ENCODE measurements at regions not wholly inside any gene's neighbourhood (a gene's known extent, or its start where the extent isn't known, plus 50 kb on each side); places are given as distances from the start of the nearest gene placed in this dataset.

DNA sequence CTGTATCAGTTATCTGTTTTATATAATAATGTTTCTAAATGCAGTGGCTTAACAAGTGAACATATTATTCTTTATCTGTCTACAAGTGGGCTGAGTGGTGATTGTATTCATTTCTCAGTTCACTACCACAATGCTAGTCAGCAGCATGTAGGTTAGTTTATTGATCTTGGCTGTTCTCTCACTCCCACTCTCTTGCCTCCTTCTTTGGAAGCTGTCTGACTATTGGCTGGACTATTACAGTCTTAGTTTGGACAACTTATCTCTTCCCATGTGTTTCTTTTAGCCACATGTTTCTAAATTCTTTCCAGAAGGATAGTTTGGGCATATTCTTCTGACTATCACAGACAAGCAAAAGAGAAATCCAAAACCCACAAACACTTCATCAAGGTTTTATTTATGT is 459.5 kb upstream of the AGA start:
- no peak overlapping the region for H3K27ac ChIP-seq (ENCODE audit: low read depth, low read length)
- peaks cover 0 to 3% of the 10 kb centered on the region in 2 experiments; a peak in 1 of 4 replicates for H3K9me3 ChIP-seq (ENCODE audit: control insufficient read depth in 1 of 2, insufficient read depth in 1 of 2, low read depth in 1 of 2, low read length in 2 of 2)
- ChIA-PET POLR2A (no interaction called here), RAD21 (ENCODE audit: low non-redundant PET in 1 of 2, low total read pairs in 2 of 2, uncharacterized antibody in 2 of 2, unreplicated experiment in 2 of 2) (no interaction called here), CTCF (no interaction called here)
- H3K9me2 ChIP-seq (ENCODE audit: insufficient read depth) = no peaks in the 10 kb centered on the region
- no peaks in the 10 kb centered on the region for H3K79me2 ChIP-seq (ENCODE audit: insufficient read depth, low read length)
- H3K4me2 ChIP-seq (ENCODE audit: low read length) = no peak overlapping the region
- no peaks in the 10 kb centered on the region for H4K20me1 ChIP-seq (ENCODE audit: insufficient read depth)
- H3K27me3 ChIP-seq (ENCODE audit: insufficient read depth, low read length) = no peaks in the 10 kb centered on the region
- H3K4me1 ChIP-seq (ENCODE audit: control insufficient read depth in 1 of 2, insufficient read depth in 2 of 2, low read length in 2 of 2) = no peaks in the 10 kb centered on the region
- DNase-seq (ENCODE audit: low read depth, low spot score) (no peak), ATAC-seq (no peak)
- TF ChIP-seq POLR2AphosphoS5 (IDR thresholded peaks at IDR 0.05; ENCODE audit: low read depth, low read length) (no peak), CBX3 (IDR thresholded peaks at IDR 0.05; ENCODE audit: low read depth) (no peak), SRF (IDR thresholded peaks at IDR 0.05; ENCODE audit: low read depth) (no peak), EZH2 (IDR thresholded peaks at IDR 0.05) (no peak), EGR1 (IDR thresholded peaks at IDR 0.05; ENCODE audit: low read depth) (no peak)
- TF ChIP-seq, protein P1, sequence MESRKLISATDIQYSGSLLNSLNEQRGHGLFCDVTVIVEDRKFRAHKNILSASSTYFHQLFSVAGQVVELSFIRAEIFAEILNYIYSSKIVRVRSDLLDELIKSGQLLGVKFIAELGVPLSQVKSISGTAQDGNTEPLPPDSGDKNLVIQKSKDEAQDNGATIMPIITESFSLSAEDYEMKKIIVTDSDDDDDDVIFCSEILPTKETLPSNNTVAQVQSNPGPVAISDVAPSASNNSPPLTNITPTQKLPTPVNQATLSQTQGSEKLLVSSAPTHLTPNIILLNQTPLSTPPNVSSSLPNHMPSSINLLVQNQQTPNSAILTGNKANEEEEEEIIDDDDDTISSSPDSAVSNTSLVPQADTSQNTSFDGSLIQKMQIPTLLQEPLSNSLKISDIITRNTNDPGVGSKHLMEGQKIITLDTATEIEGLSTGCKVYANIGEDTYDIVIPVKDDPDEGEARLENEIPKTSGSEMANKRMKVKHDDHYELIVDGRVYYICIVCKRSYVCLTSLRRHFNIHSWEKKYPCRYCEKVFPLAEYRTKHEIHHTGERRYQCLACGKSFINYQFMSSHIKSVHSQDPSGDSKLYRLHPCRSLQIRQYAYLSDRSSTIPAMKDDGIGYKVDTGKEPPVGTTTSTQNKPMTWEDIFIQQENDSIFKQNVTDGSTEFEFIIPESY (IDR thresholded peaks at IDR 0.05; ENCODE audit: extremely low read depth, insufficient replicate concordance, low read length) = no peak
- TF ChIP-seq, protein P2, sequence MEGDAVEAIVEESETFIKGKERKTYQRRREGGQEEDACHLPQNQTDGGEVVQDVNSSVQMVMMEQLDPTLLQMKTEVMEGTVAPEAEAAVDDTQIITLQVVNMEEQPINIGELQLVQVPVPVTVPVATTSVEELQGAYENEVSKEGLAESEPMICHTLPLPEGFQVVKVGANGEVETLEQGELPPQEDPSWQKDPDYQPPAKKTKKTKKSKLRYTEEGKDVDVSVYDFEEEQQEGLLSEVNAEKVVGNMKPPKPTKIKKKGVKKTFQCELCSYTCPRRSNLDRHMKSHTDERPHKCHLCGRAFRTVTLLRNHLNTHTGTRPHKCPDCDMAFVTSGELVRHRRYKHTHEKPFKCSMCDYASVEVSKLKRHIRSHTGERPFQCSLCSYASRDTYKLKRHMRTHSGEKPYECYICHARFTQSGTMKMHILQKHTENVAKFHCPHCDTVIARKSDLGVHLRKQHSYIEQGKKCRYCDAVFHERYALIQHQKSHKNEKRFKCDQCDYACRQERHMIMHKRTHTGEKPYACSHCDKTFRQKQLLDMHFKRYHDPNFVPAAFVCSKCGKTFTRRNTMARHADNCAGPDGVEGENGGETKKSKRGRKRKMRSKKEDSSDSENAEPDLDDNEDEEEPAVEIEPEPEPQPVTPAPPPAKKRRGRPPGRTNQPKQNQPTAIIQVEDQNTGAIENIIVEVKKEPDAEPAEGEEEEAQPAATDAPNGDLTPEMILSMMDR (IDR thresholded peaks at IDR 0.05 in 2 of 3, conservative IDR thresholded peaks at IDR 0.05 in 1 of 3; ENCODE audit: borderline replicate concordance in 1 of 3, insufficient read depth in 1 of 3, low read depth in 2 of 3, low read length in 2 of 3) = no peak
- TF ChIP-seq, protein P3, sequence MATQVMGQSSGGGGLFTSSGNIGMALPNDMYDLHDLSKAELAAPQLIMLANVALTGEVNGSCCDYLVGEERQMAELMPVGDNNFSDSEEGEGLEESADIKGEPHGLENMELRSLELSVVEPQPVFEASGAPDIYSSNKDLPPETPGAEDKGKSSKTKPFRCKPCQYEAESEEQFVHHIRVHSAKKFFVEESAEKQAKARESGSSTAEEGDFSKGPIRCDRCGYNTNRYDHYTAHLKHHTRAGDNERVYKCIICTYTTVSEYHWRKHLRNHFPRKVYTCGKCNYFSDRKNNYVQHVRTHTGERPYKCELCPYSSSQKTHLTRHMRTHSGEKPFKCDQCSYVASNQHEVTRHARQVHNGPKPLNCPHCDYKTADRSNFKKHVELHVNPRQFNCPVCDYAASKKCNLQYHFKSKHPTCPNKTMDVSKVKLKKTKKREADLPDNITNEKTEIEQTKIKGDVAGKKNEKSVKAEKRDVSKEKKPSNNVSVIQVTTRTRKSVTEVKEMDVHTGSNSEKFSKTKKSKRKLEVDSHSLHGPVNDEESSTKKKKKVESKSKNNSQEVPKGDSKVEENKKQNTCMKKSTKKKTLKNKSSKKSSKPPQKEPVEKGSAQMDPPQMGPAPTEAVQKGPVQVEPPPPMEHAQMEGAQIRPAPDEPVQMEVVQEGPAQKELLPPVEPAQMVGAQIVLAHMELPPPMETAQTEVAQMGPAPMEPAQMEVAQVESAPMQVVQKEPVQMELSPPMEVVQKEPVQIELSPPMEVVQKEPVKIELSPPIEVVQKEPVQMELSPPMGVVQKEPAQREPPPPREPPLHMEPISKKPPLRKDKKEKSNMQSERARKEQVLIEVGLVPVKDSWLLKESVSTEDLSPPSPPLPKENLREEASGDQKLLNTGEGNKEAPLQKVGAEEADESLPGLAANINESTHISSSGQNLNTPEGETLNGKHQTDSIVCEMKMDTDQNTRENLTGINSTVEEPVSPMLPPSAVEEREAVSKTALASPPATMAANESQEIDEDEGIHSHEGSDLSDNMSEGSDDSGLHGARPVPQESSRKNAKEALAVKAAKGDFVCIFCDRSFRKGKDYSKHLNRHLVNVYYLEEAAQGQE (IDR thresholded peaks at IDR 0.05; ENCODE audit: low read depth) = no peak
- intact Hi-C loops (cut with micrococcal nuclease) = no loop called here
- H3K36me3 ChIP-seq (ENCODE audit: control insufficient read depth in 1 of 2, insufficient read depth in 2 of 2, low read length in 2 of 2) = no peaks in the 10 kb centered on the region
- H3K4me3 ChIP-seq (replicated peaks in 1 of 2; ENCODE audit: low read depth in 1 of 2, low read length in 2 of 2) = no peak overlapping the region
- no peak overlapping the region for H2AFZ ChIP-seq (ENCODE audit: low read depth, low read length, poor library complexity, severe bottlenecking)
- BruUV-seq (replicated peaks) = no TSS peak
- H3K9ac ChIP-seq (ENCODE audit: low read length) = no peak overlapping the region

Data from HCT116 (cell line).